Stomach (tissue), 8 donors: ENCODE measurements at regions not wholly inside any gene's neighbourhood (a gene's known extent, or its start where the extent isn't known, plus 50 kb on each side); places are given as distances from the start of the nearest gene placed in this dataset.

Experiments
- DNase-seq, 2 donors: peaks; one replicate each; pipeline versions ENCODE4 v3.0.0 to v3.0.0-alpha.2; 2013 to 2019
- H3K27ac ChIP-seq, 5 donors: fragments of 200-600 bp in 4 of 5; sonication (generic) in 4 of 5; one replicate each; pipeline ENCODE4 v1.5.1; 2013 to 2019; ENCODE audit warnings: mild to moderate bottlenecking in 1 of 5, moderate library complexity in 1 of 5
- H3K27me3 ChIP-seq, 3 donors: fragments of 200-600 bp; sonication (generic); one replicate each; pipeline ENCODE4 v1.5.1; 2017 to 2019; ENCODE audit warnings: mixed run types in 1 of 3
- H3K36me3 ChIP-seq, 4 donors: fragments of 200-600 bp; sonication (generic); 1 replicate in 3 of 4; 2 replicates in 1 of 4; pipeline ENCODE4 v1.5.1; 2016 to 2019
- H3K4me1 ChIP-seq, 4 donors: fragments of 200-600 bp; sonication (generic); one replicate each; pipeline ENCODE4 v1.5.1; 2016 to 2019
- H3K4me3 ChIP-seq, 4 donors: fragments of 200-600 bp; sonication (generic) in 3 of 4; one replicate each; pipeline ENCODE4 v1.5.1; 2016 to 2019; ENCODE audit warnings: mild to moderate bottlenecking in 1 of 4
- H3K9me3 ChIP-seq, 4 donors: fragments of 200-600 bp; sonication (generic); one replicate each; pipeline ENCODE4 v1.5.1; 2016 to 2019
- CTCF ChIP-seq, 7 experiments: fragments of 450-650 bp in 4 of 7; fragments of 200-600 bp in 3 of 7; sonication (generic) in 3 of 7; IDR thresholded peaks; one replicate each; pipeline ENCODE4 v1.5.1; 2016 to 2019; ENCODE audit warnings: antibody characterized with exemption in 7 of 7, control low read depth in 2 of 7, mild to moderate bottlenecking in 1 of 7
- EP300 ChIP-seq: sonication (generic); formaldehyde crosslinking; IDR thresholded peaks from one replicate; pipeline ENCODE4 v1.6.1; 2017; ENCODE audit warnings: antibody characterized with exemption
- POLR2A ChIP-seq, 4 donors: fragments of 450-650 bp; IDR thresholded peaks; one replicate each; pipeline ENCODE4 v1.6.1; 2016; ENCODE audit warnings: antibody characterized with exemption in 4 of 4, control low read depth in 2 of 4, mild to moderate bottlenecking in 1 of 4, moderate library complexity in 1 of 4
- POLR2AphosphoS5 ChIP-seq, 3 donors: sonication (generic); formaldehyde crosslinking; IDR thresholded peaks; one replicate each; pipeline ENCODE4 v1.6.1; 2016; ENCODE audit warnings: antibody characterized with exemption in 3 of 3
- WGBS, 5 donors: extraction: QIAGEN DNeasy Blood & Tissue Kit in 3 of 5; methylation state at CpG; one replicate each; pipeline versions ENCODE4 v1.1.5 to v1.1.7; 2013 to 2018; 5-methylcytosine and 5-hydroxymethylcytosine counted together
- intact Hi-C: fragments of 100-400 bp; cut with DNase I; formaldehyde crosslinking; loops from one replicate; pipeline ENCODE4 v1.15.1; 2023; ENCODE audit warnings: low total_unique reads
- donor health status: healthy with polysubstance abuse.
- donor health status: Bipolar disorder and iron deficiency.
- donor health status: healthy.

DNA sequence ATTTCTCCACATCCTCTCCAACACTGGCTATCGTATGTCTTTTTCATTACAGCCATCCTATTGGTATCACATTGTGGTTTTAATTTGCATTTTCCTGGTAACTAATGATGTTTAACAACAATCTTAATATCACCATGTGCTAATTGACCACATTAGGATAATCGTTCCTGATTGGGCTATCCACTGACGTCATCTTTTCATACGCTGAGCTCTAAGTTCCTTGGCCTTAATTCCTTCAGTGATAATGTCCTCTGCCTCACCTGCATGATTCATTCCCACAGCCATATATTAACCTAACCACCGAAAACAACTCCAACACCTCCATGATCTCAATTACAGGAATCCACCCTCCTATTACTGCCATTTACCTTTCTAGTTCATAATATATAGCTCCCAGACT, 547.9 kb upstream of the BRINP1 start:
- intact Hi-C loops: no loop called here
- H3K36me3 ChIP-seq: no peaks in the 10 kb centered on the region
- no peak for DNase-seq
- peaks cover 0 to 13% (median 6%) of the 10 kb centered on the region in 4 donors for H3K9me3 ChIP-seq
- no peaks in the 10 kb centered on the region for H3K4me1 ChIP-seq
- H3K27ac ChIP-seq: no peak overlapping the region
- WGBS, 5 donors: 85 to 94% (median 91%) methylated on average over 5 of the region's 5 CpGs
- no peaks in the 10 kb centered on the region for H3K27me3 ChIP-seq
- TF ChIP-seq EP300 (no peak), POLR2AphosphoS5 (IDR thresholded peaks at IDR 0.05) (no peak), POLR2A (IDR thresholded peaks at IDR 0.05) (no peak)
- H3K4me3 ChIP-seq: no peak overlapping the region

DNA sequence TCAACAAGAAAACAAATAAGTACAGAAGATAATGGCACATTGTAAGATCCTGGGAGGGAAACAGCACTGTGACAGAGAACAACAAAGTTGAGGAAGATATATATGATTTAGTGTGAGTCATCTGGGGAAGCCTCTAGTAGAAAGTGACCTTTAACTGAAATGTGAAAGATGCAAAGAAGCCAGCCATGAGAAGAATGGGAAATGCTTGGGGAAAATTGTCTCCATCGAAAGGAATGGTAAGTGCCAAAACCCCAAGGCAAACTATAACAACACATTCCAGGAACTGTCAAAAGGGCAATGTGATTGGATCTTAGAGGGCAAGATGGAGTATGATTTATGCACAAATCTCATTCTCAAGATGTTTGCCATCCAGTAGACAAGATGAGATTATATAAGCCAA, 537.8 kb upstream of the BRINP1 start:
- peaks cover 0 to 19% (median 11%) of the 10 kb centered on the region in 4 donors for H3K9me3 ChIP-seq
- H3K4me3 ChIP-seq: no peak overlapping the region
- H3K36me3 ChIP-seq: no peaks in the 10 kb centered on the region
- intact Hi-C loops: no loop called here
- DNase-seq: no peak
- H3K27ac ChIP-seq: no peak overlapping the region
- H3K27me3 ChIP-seq: no peaks in the 10 kb centered on the region
- WGBS, 5 donors: 64 to 95% (median 88%) methylated on average over 1 of the region's 1 CpG
- TF ChIP-seq CTCF (IDR thresholded peaks at IDR 0.05) (no peak), POLR2AphosphoS5 (IDR thresholded peaks at IDR 0.05) (no peak), EP300 (no peak), POLR2A (IDR thresholded peaks at IDR 0.05) (no peak)
- H3K4me1 ChIP-seq: no peaks in the 10 kb centered on the region

DNA sequence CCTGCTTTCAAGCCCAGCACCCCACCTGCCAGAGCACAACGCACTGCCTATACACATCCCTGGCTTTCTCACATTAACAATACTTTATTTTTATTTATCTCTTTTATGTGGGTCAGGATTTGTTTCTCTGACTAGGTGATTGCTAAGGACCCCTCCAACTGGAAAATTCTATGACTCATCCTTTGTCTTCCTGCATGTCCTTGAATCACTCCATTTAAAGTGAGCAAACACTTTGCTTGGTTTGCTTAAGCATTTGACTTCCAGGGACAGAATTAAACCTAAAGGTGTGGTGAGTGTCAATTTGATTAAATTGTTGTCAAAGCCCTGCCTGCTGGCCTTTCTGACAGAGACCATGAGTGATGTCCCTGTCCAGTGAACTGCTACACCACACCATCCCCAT, 536.5 kb upstream of the BRINP1 start:
- H3K27ac ChIP-seq: no peak overlapping the region
- intact Hi-C loops: no loop called here

DNA sequence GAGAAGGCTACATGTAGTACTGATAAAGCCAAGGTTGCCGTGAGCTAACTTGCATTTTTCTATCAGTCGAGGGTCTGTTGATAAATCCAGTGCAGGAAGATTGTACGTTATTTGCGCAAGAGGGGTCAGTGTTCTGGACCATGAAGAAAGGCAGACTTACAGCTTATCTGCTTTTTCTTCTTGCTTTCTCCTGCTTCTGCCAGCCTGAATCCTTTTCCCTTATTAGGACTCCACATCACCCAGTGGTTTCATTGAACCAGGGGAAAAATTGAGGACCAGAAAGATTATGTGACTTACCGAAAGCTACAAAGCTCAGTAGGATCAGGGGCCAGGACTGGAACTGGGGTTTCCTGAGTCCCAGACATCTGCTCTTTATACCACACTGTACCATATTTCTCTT, 534.6 kb upstream of the BRINP1 start:
- Histone ChIP-seq H3K27me3 (no peaks in the 10 kb centered on the region), H3K4me3 (no peak overlapping the region), H3K36me3 (no peaks in the 10 kb centered on the region), H3K27ac (no peak overlapping the region), H3K4me1 (no peaks in the 10 kb centered on the region), H3K9me3 (peaks cover 0 to 19% (median 11%) of the 10 kb centered on the region in 4 donors)
- 49 to 68% (median 55%) methylated on average over 5 of the region's 5 CpGs for WGBS, 5 donors
- no peak for DNase-seq
- intact Hi-C loops: no loop called here
- TF ChIP-seq POLR2AphosphoS5 (IDR thresholded peaks at IDR 0.05): no peak
- TF ChIP-seq POLR2A (IDR thresholded peaks at IDR 0.05): no peak
- TF ChIP-seq EP300: no peak
- TF ChIP-seq CTCF (IDR thresholded peaks at IDR 0.05): no peak

More for the DNA sequence above, 536.5 kb upstream of the BRINP1 start:
- TF ChIP-seq CTCF (IDR thresholded peaks at IDR 0.05): no peak
- TF ChIP-seq POLR2A (IDR thresholded peaks at IDR 0.05): no peak
- no peak for TF ChIP-seq POLR2AphosphoS5 (IDR thresholded peaks at IDR 0.05)
- TF ChIP-seq EP300: no peak
- DNase-seq: no peak
- Histone ChIP-seq H3K4me1 (no peaks in the 10 kb centered on the region), H3K4me3 (no peak overlapping the region), H3K9me3 (peaks cover 0 to 19% (median 11%) of the 10 kb centered on the region in 4 donors), H3K36me3 (no peaks in the 10 kb centered on the region), H3K27me3 (no peaks in the 10 kb centered on the region)
- 48 to 70% (median 65%) methylated on average over 1 of the region's 1 CpG for WGBS, 5 donors

DNA sequence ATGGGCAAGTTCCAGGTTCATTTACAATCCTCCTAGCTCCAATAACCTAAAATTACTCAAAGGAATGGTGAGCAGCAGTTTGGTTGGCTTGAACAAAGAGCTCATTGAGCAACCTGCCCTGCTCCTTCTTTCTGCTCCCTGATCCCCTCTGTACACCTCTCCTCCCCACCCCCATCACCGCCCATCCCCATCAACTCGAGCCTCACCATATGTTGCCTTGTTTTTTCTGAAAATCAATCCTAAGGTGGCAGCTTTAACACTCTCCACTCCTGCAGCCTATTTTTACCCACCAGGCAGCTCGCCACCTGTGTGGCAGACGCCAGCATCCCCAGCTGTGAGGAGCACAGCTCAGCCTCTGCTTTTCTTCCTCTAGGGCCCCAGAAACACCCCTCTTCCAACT, 533.4 kb upstream of the BRINP1 start:
- Histone ChIP-seq H3K27ac (no peak overlapping the region), H3K36me3 (no peaks in the 10 kb centered on the region), H3K9me3 (peaks cover 0 to 8% (median under 1%) of the 10 kb centered on the region in 4 donors), H3K4me1 (no peaks in the 10 kb centered on the region), H3K4me3 (no peak overlapping the region), H3K27me3 (no peaks in the 10 kb centered on the region)
- no peak for DNase-seq
- intact Hi-C loops: no loop called here
- TF ChIP-seq EP300 (no peak), CTCF (IDR thresholded peaks at IDR 0.05) (no peak), POLR2AphosphoS5 (IDR thresholded peaks at IDR 0.05) (no peak), POLR2A (IDR thresholded peaks at IDR 0.05) (no peak)
- WGBS, 5 donors: 44 to 56% (median 49%) methylated on average over 4 of the region's 4 CpGs
